Occipital lobe (tissue), 1 donor: ENCODE measurements at regions not wholly inside any gene's neighbourhood (a gene's known extent, or its start where the extent isn't known, plus 50 kb on each side); places are given as distances from the start of the nearest gene placed in this dataset.

Experiments
- DNase-seq: peaks from one replicate; lab custom pipeline; 2025; lab: John Stamatoyannopoulos, UW

- DNase-seq, result no peak
These were observed 83.9 kb upstream of the MSX1 start for GRCh38 chr4:4775493-4776004.

GRCh38 chr4:4772534-4772933 lies 86.9 kb upstream of the MSX1 start:
- no peak for DNase-seq

GRCh38 chr4:4771160-4771559 lies 88.3 kb upstream of the MSX1 start:
- no peak for DNase-seq

- DNase-seq, result no peak
These were observed 88.9 kb upstream of the MSX1 start for GRCh38 chr4:4770610-4771009.

- no peak for DNase-seq
These were observed 92.9 kb upstream of the MSX1 start for GRCh38 chr4:4766564-4766963.

GRCh38 chr4:4765811-4766210 lies 93.7 kb upstream of the MSX1 start:
- DNase-seq, result no peak

GRCh38 chr4:4764558-4764905 lies 94.9 kb upstream of the MSX1 start:
- no peak for DNase-seq

- DNase-seq, result no peak
These were observed 95.5 kb upstream of the MSX1 start for GRCh38 chr4:4763822-4764557.

- DNase-seq, result no peak
These were observed 96.3 kb upstream of the MSX1 start for GRCh38 chr4:4762909-4763821.

GRCh38 chr4:4762300-4762699 lies 97.2 kb upstream of the MSX1 start:
- DNase-seq, result no peak

- DNase-seq, result peak; percentile 8
These were observed 98.1 kb upstream of the MSX1 start for GRCh38 chr4:4761128-4761982.

- DNase-seq, result no peak
These were observed 99.6 kb upstream of the MSX1 start for GRCh38 chr4:4759883-4760282.

GRCh38 chr4:4759232-4759631 lies 100.2 kb upstream of the MSX1 start:
- DNase-seq, result no peak

GRCh38 chr4:4758681-4759080 lies 100.8 kb upstream of the MSX1 start:
- DNase-seq, result no peak

- no peak for DNase-seq
These were observed 104.2 kb upstream of the MSX1 start for GRCh38 chr4:4755306-4755705.

GRCh38 chr4:4754641-4755040 lies 104.8 kb upstream of the MSX1 start:
- DNase-seq, result no peak

GRCh38 chr4:4753643-4754042 lies 105.8 kb upstream of the MSX1 start:
- DNase-seq, result no peak

GRCh38 chr4:4752576-4753401 lies 106.7 kb upstream of the MSX1 start:
- no peak for DNase-seq

GRCh38 chr4:4752025-4752424 lies 107.4 kb upstream of the MSX1 start:
- no peak for DNase-seq

GRCh38 chr4:4750187-4750586 lies 109.3 kb upstream of the MSX1 start:
- DNase-seq, result no peak

- DNase-seq, result no peak
These were observed 110.3 kb upstream of the MSX1 start for GRCh38 chr4:4749137-4749536.
